ENCODE measurements at regions not wholly inside any gene's neighbourhood (a gene's known extent, or its start where the extent isn't known, plus 50 kb on each side); places are given as distances from the start of the nearest gene placed in this dataset.

DNA sequence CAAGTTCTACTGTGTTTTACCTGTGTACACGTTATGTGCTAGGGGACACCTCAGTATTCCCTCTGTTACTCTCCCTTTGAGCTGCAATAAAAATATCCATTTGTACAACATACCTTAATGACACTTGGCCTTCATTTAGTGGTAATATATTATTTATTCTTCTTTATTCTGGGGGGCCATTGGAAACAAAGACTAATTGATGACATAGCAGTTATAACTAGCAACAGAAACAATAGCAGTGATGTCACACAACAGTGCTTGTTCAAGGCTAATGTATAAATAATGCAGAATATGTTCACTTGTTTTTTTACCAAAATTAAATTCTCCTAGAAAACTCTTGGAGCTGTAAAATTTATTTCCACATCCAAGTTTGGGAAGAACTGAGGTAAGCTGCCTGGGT, 92.2 kb upstream of the FAM83B start:
- no peak for TF ChIP-seq CTCF (conservative IDR thresholded peaks at IDR 0.05; ENCODE audit: low read depth, low read length)
- no peak for TF ChIP-seq EZH2 (IDR thresholded peaks at IDR 0.05; ENCODE audit: borderline replicate concordance, low read depth, low read length, poor library complexity, severe bottlenecking)
